HG02763 (cell line): ENCODE measurements at regions not wholly inside any gene's neighbourhood (a gene's known extent, or its start where the extent isn't known, plus 50 kb on each side); places are given as distances from the start of the nearest gene placed in this dataset.
"Not testable (repeated sequence)": the region's sequence is repeated elsewhere in the genome, so short reads cannot be mapped to it uniquely, and the experiment has no call there.

Experiments used
- ATAC-seq: cut with Tn5 transposase; IDR thresholded peaks from one replicate; pipeline ENCODE4 v1.9.1; 2021; ENCODE audit warnings: mild to moderate bottlenecking, moderate library complexity; ENCODE audit not compliant: unreplicated experiment

GRCh38 chr6:90375681-90376439 lies 79.2 kb upstream of the BACH2 start:
- no peak for ATAC-seq

- ATAC-seq, result no peak
These were observed 77.6 kb upstream of the BACH2 start for GRCh38 chr6:90374201-90374600.

- no peak for ATAC-seq
These were observed 76.2 kb upstream of the BACH2 start for GRCh38 chr6:90372885-90373284.

GRCh38 chr6:90372450-90372849 lies 75.8 kb upstream of the BACH2 start:
- no peak for ATAC-seq

- no peak for ATAC-seq
These were observed 73.9 kb upstream of the BACH2 start for GRCh38 chr6:90370493-90370959.

GRCh38 chr6:90369651-90370050 lies 73.0 kb upstream of the BACH2 start:
- ATAC-seq, result no peak

- peak; percentile 100 for ATAC-seq
These were observed 72.4 kb upstream of the BACH2 start for GRCh38 chr6:90369024-90369519.

- no peak for ATAC-seq
These were observed 72.0 kb upstream of the BACH2 start for GRCh38 chr6:90368601-90369000.

- ATAC-seq, result no peak
These were observed 71.4 kb upstream of the BACH2 start for GRCh38 chr6:90368001-90368400.

- no peak for ATAC-seq
These were observed 69.0 kb upstream of the BACH2 start for GRCh38 chr6:90365565-90366219.

GRCh38 chr6:90365002-90365401 lies 68.4 kb upstream of the BACH2 start:
- no peak for ATAC-seq

- ATAC-seq, result no peak
These were observed 67.6 kb upstream of the BACH2 start for GRCh38 chr6:90364286-90364685.

- no peak for ATAC-seq
These were observed 65.7 kb upstream of the BACH2 start for GRCh38 chr6:90362318-90362717.

GRCh38 chr6:90361174-90361573 lies 64.5 kb upstream of the BACH2 start:
- no peak for ATAC-seq

- not testable (repeated sequence) for ATAC-seq
These were observed 61.6 kb upstream of the BACH2 start for GRCh38 chr6:90358036-90358770.

GRCh38 chr6:90356012-90356421 lies 59.4 kb upstream of the BACH2 start:
- no peak for ATAC-seq

GRCh38 chr6:90354961-90355360 lies 58.3 kb upstream of the BACH2 start:
- ATAC-seq, result no peak

- no peak for ATAC-seq
These were observed 55.1 kb upstream of the BACH2 start for GRCh38 chr6:90351696-90352095.

GRCh38 chr6:90350689-90351554 lies 54.3 kb upstream of the BACH2 start:
- no peak for ATAC-seq

GRCh38 chr6:90347411-90347851 lies 50.8 kb upstream of the BACH2 start:
- ATAC-seq, result no peak

GRCh38 chr6:90346729-90347128 lies 50.1 kb upstream of the BACH2 start:
- ATAC-seq, result no peak
